Amygdala (tissue), 56 donors: ENCODE measurements at regions not wholly inside any gene's neighbourhood (a gene's known extent, or its start where the extent isn't known, plus 50 kb on each side); places are given as distances from the start of the nearest gene placed in this dataset.
A peak's percentile ranks its signal among the peaks of the same experiment; 100 is the strongest.
"Not testable (repeated sequence)": the region's sequence is repeated elsewhere in the genome, so short reads cannot be mapped to it uniquely, and the experiment has no call there.

ENCODE experiments used
- DNase-seq, 56 donors: peaks; one replicate each; lab custom pipeline; 2025; lab: John Stamatoyannopoulos, UW

DNA sequence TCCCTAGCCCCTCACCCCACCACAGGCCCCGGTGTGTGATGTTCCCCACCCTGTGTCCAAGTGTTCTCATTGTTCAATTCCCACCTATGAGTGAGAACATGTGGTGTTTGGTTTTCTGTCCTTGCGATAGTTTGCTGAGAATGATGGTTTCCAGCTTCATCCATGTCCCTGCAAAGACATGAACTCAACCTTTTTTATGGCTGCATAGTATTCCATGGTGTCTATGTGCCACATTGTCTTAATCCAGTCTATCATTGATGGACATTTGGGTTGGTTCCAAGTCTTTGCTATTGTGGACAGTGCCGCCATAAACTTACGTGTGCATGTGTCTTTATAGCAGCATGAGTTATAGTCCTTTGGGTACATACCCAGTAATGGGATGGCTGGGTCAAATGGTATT, 232.1 kb downstream of the ASMT start:
- DNase-seq = not testable (repeated sequence)

DNA sequence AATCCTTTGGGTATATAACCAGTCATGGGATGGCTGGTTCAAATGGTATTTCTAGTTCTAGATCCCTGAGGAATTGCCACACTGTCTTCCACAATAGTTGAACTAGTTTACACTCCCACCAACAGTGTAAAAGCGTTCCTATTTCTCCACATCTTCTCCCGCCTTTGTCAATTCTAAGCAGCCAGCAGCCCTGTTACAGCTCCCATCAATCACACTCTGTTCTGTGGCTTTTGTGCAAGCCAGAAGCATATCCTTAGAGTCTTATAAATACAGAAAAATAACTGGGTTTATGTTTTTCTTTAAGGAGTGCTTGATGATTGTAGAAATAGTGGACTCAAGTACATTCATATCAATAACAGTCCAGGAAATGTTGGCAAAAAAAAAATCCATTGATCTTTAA, 232.9 kb downstream of the ASMT start:
- not testable (repeated sequence) for DNase-seq

DNA sequence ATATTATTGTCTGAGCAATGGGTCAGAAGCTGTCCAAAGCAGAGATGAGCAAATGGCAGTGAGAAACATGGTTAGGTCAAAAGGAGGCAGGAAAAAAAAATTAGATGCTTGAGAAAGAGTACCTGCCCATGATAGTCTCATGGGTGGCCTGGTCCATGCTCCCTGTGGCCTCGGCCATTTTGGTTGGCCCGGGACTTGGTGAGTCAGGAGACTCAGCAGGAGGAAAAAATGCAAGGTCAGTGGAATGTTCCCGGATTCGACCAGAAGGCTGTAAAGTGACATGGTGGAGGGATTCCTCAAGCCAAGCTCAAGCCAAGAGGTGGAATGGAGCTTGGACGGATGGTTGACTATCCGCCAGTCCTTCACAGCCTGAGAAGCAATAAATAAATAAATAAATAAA, 236.7 kb downstream of the ASMT start:
- DNase-seq = no peak

DNA sequence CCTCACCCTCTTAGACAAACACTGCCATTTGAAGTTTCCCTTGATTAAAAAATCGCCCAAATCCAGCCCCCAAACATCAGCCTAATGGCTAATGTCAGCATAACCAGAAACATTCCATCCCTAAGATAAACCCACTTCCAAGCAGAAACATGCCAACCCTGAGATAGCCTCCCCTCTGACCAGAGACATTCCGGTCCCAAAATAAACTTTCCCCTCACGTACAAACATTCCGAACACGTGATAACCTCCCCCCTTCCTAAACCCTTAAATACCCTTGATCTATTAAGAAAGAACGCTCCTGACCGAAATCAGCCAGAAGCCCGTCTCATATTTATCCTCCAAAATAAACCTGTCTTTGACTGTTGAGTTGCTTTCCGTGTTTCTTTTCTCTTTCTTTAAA, 237.2 kb downstream of the ASMT start:
- no peak for DNase-seq

DNA sequence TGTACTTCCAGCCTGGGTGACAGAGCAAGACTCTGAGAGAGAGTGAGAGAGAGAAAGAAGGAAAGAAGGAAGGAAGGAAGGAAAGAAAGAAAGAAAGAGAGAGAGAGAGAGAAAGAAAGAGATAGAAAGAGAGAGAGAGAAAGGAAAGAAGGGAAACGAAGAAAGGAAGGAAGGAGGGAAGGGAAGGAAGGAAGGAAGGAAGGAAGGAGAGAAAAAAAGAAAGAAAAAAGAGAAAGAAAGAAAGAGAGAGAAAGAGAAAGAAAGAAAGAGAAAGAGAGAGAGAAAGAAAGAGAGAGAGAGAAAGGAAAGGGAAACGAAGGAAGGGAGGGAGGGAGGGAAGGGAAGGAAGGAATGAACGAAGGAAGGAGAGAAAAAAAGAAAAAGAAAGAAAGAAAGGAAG, 238.6 kb downstream of the ASMT start:
- DNase-seq = no peak

DNA sequence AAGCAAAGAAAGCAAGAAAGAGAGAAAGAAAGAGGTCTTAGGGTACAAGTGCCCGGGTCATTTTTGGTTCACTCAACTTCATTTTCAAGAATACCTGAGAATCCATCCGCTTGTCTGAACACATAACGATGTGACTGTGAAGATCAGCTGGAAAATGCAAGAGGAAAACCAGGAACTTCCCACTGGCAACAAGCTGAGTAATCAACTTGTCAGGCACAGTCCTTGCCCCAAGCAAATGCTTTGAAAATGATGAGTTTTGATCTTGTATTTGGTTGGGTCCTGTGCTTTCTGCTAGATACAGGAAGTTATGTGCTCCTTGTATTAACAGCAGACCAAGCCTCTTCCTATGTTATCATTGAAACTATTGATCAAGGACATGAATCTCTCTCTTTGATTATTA, 239.1 kb downstream of the ASMT start:
- no peak for DNase-seq

DNA sequence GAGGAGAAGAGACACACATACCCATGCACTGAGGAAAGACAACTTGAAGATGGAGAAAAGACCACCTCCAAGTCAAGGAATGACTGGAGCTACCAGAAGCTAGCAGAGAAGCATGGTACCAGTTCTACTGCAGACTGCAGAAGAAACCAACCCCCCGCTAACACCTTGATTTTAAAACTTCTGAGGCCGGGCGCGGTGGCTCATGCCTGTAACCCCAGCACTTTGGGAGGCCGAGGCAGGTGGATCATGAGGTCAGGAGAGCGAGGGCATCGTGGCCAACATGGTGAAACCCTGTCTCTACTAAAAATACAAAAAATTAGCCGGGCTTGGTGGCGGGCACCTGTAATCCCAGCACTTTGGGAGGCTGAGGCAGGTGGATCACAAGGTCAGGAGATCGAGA, 240.0 kb downstream of the ASMT start:
- DNase-seq = not testable (repeated sequence)

DNA sequence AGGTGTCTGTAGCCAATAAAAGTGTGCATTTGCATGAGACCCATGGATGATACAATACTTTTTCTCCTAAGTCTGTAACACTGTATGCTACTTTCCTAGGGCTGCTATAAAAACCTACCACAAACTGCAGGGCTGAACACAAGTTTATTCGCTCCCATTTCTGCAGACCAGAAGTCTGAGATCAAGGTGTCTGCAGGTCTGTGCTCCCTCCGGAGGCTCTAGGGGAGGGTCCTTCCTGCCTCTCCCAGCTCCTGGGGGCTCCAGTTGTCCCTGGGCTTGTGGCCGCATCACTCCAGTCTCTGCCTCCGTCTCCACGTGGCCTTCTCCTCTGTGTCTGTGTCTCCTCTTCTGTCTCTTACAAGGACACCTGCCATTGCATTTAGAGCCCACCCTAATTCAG, 244.4 kb downstream of the ASMT start:
- not testable (repeated sequence) for DNase-seq

DNA sequence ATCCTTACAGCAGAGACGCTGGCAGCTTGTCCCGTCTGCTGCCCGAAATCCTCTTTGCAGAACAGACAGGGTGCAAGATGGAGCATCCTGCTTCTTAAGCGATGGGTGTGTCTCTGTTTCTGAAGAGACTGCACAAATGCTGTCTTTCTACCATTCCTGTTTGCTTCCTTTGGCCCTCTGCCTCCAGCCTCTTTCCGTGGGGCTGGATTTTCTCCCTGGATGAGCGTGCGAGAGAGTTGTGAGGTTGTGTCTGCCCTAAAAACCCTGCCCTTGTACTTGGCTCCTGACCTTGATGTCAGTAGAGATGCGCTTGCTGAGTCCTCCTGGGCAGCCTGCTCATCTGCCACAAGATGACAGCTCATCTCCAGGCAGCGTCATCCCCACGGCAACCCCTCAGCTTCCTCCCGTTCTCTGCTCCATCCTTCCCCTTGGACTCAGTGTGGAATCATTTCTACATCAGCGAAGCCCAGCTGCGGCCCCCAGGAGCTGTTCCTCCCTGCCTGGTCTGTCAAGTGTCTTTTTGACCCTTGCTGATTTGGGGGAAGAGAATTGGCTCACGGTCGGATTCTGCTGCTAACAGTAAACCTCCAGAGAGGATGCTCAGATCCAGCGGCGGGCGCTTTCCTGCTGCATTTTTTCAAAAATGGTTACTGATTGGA, 246.2 kb downstream of the ASMT start:
- peak in 1 of 56 donors; percentile 0 for DNase-seq

DNA sequence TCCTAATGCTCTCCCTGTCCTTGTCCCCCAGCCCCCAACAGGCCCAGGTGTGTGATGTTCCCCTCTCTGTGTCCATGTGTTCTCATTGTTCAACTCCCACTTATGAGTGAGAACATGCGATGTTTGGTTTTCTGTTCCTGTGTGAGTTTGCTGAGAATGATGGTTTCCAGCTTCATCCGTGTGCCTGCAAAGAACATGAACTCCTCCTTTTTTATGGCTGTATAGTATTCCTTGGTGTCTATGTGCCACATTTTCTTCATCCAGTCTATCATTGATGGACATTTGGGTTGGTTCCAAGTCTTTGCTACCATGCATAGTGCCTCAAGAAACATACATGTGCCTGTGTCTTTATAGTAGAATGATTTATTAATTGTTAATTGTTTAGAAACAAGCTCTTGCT, 249.1 kb downstream of the ASMT start:
- not testable (repeated sequence) for DNase-seq

DNA sequence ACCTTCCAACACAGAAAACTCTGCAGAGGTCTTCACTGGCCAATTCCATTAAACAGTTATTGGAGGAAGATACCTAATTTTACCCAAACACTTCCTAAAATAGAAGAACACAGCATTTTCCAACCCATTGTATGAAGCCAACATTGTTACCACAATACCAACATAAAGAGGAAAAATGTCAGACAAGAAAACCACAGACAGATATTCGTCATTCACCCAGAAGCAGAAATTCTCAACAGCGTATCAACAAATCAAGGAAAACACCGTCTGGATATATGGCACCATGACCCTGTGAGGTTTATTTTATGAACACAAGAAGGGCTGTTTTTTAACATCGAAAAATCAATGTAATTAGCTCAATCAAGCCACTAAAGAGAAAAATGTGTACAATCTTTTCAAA, 255.6 kb downstream of the ASMT start:
- DNase-seq = no peak

DNA sequence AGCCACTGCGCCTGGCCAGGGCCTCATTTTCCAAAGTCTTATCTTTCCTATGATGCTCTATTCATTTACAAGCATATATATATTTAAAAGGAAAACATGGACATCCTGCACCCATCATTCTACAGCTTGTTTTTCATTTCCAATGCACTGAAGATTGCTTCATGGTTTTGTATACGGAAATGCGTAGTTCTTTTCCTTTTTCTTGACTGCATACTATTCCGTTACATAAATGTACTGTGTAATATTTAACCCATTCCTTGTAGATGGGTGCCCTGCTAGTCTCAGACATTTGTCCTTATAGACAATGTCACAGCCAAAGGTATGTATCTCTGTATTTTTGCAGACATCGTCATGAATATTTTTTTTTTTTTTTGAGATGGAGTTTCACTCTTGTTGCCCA, 257.0 kb downstream of the ASMT start:
- DNase-seq = no peak

DNA sequence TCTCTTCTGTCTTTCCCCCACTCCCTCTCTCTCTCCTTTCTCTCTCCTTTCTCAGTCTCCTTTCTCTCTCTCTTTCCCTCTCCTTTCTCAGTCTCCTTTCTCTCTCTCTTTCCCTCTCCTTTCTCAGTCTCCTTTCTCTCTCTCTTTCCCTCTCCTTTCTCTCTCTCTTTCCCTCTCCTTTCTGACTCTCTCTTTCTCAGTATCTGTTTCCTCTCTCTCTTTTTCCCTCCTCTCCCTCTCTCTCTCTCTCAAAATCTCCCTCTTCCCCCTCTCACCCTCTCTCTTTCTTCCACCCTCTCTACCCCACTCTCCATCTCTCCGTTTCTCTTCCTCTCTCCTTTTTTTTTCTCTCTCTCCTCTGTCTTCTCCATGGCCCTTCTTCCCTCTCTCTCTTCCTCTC, 258.8 kb downstream of the ASMT start:
- no peak for DNase-seq

DNA sequence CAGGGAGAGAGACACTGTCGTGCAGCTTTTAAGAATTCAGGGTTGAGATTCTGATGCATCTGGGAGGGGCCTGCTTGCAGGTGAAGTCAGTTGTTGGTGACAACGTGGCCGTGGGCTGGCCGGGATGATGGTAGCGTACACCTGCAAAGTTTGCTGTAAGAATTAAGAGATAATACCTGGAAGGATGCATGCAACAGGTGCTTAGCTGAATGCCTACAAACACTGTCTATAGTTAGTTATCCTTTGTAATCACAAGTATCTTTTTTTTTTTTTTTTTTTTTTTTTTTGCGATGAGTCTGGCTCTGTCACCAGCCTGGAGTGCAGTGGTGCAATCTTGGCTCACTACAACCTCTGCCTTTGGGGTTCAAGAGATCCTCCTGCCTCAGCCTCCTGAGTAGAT, 259.6 kb downstream of the ASMT start:
- DNase-seq = no peak

DNA sequence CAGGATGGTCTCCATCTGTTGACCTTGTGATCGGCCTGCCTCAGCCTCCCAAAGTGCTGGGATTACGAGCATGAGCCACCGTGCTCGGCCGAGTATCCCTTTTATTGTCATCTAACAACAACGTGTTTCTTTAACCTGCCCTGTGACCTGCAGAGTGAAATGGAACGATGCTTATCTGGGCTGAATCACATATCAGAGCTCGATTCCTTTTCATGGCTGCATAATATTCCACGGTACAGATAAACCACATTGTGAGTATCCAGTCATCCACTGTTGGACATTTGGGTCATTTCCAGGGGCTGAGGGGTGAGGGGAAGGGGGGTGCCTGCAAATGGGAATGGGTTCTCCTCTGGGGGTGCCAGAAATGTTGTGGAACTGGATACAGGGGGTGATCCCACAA, 260.0 kb downstream of the ASMT start:
- DNase-seq = no peak

DNA sequence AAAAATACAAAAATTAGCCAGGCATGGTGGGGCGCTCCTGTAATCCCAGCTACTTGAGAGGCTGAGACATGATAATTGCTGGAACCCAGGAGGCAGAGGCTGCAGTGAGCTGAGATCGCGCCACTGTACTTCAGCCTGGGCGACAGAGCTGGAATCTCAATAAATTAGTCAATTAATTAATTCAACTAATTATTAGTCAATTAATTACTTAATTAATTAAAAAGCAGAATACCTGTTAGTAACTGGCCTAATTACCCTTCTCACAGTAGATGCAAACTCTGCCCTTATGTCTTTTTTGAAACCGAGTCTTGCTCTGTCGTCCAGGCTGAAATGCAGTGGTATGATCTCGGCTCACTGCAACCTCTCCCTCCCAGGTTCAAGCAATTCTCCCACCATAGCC, 261.2 kb downstream of the ASMT start:
- DNase-seq = no peak

DNA sequence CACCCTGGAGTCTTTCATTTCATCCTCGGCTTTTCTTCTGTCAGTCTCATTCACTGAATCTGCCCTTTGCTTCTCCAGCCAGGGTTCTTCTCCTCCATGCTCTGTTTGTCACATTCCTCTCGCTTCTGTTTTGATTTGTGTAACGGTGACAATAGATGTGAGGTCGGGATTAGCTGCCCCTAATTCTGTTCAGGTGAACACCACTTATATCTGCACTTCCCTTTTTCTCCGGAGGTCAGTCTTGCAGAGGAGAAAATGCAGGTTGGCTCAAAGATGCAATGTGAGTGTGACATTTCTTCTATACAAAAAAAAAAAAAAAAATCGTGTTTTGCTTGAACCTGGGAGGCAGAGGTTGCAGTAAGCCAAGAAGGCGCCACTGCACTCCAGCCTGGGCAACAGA, 262.9 kb downstream of the ASMT start:
- DNase-seq = no peak

DNA sequence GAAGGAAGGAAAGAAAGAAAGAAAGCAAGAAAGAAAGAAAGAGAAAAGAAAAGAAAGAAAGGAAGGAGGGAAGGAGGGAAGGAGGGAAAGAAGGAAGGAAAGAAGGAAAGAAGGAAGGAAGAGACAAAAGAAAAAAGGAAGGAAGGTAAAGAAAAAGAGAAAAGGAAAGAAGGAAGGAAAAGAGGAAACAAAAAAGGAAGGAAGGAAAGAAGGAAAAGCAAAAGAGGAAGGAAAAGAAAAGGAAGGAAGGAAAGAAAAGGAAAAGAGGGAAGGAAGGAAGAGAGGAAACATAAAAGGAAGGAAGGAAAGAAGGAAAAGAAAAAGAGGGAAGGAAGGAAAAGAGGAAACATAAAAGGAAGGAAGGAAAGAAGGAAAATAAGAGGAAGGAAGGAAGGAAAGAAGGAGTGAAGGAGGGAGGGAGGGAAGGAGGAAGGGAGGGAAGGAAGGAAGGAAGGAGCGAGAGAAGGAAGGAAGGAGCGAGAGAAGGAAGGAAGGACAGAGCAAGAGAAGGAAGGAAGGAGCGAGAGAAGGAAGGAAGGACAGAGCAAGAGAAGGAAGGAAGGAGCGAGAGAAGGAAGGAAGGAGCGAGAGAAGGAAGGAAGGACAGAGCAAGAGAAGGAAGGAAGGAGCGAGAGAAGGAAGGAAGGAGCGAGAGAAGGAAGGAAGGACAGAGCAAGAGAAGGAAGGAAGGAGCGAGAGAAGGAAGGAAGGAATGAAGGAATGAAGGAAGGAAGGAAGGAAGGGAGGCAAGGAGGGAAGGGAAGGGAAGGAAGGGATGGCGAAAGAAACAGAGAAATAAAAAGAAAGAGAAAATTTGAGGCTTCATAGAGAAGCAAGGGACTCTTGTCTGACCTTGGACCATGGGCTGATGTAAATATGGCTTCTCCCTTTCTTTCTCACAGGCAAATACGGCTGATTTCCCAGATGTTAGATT, 266.3 kb downstream of the ASMT start:
- not testable (repeated sequence) for DNase-seq

DNA sequence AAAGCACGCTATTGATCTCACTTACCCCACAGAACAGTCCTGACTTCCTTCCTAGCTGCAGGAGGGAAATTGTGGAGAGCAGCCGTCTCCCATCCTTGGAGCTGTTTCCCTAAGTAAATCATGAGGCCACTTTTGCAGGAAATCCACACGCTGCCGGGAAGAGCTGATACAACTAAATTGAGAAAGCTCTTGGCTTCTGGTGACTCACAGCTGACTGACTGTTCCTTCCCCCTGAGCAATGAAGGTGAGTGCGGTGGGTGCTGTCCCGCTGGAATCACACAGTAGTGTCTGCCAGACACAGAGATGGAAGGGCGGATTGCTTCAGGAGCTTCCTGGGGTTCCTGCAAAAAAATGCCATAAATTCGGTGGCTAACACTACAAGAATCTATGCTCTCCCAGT, 268.9 kb downstream of the ASMT start:
- DNase-seq = no peak

DNA sequence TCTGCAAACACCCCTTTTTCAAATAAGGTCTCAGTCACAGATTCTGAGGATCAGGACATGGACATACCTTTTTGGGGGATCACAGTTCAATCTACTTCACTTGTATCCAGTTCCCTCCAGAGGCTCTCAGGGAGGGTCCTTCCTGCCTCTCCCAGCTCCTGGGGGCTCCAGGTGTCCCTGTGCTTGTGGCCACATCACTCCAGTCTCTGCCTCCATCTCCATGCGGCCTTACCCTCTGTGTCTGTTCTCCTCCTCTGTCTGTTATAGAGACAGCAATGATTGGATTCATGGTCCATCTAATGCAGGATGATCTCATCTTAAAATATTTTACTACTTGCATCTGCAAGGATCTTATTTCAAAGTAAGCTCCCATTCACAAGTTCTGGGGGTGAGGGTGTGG, 269.6 kb downstream of the ASMT start:
- no peak for DNase-seq

DNA sequence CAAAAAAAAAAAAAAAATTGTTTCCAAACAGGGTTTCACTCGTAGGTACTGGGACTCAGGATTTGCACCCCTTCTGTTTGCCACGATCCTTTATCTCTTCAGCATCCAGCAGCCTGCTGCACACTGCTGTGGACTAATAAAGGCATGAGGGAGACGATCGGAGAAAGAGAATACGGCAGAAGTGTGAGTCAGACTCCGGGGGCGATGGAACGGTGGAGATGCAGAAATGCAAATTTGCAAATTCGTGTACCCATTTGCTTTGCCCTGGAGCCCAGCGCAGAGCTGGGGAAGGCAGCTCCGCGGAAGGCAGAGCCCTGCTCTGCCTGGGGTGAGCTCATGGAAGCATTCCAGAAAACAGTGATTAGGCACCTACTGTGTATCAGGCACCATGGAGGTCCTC, 270.3 kb downstream of the ASMT start:
- DNase-seq = peak in 7 of 56 donors; percentile 1 to 11 (median 1)

DNA sequence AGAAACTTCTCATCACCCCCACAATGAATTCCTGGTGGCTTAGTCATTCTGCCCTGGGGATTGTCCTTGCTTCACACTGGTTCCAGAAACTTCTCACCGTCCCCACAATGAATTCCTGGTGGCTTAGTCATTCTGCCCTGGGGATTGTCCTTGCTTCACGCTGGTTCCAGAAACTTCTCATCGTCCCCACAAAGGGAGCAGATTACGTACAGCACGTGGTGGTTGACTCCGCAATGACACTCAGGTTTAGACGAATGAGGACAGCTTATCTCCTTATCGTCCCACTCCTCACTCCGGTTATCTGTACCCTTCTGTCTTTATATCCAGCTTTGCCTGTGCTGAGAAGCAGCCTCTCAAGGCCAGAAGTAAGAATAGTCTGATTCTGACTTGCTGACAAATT, 273.4 kb downstream of the ASMT start:
- not testable (repeated sequence) for DNase-seq
